ENCODE measurements at regions not wholly inside any gene's neighbourhood (a gene's known extent, or its start where the extent isn't known, plus 50 kb on each side); places are given as distances from the start of the nearest gene placed in this dataset.

GRCh38 chr12:14281539-14281938 is 83.9 kb upstream of the ATF7IP start:
- CTCF ChIA-PET: interaction anchor here (1.4 kb wide), 1 partner anchor 9 kb away, joined by 3 read pairs; no protein-coding TSS in a partner anchor
- H3K4me1 Mint-ChIP-seq (ENCODE audit: low read depth): peaks cover 3% of the 10 kb centered on the region
- no peaks in the 10 kb centered on the region for H3K27me3 Mint-ChIP-seq
- no peak overlapping the region for H3K27ac Mint-ChIP-seq
- DNase-seq: no peak
- no peak for TF ChIP-seq CTCF (IDR thresholded peaks at IDR 0.05)
- intact Hi-C loops (cut with micrococcal nuclease): no loop called here
- ATAC-seq: no peak
- POLR2A ChIA-PET: no interaction called here
- no peak overlapping the region for H3K4me3 Mint-ChIP-seq
- peaks cover 5% of the 10 kb centered on the region for H3K36me3 Mint-ChIP-seq (ENCODE audit: low read depth)
- H3K9me3 Mint-ChIP-seq: peaks cover 13% of the 10 kb centered on the region

DNA sequence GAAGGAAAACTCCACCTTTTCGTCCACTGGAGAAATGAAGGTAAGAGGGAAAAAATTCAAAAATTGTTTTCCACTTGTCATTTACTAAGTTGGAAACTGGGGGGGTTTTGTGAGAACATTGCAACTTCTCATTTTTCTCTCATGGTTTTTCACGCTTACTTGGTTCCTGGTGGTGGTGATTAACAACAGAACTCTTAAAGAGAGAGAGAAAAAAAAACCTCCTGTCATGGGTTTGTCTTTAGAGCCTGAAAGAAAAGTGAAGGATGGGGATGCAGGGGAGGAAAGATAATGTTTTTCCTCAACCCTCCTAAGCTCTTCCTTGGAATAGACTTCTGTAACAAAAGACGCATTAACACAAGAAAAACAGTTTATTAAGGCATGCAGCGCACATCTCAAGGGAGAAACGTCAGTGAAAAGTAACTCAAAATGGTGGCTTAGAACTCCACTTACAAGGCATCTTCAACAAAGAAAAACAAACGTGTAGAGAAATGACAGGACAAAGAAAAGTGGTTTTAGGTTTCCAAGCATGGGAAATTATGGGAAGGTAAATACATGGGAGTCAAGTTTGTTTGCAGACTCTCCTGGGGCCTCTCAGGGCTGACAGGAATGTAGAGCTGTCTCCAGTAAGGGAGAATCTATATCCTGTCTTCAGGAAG is 81.9 kb upstream of the ATF7IP start:
- intact Hi-C loops (cut with micrococcal nuclease): no loop called here

DNA sequence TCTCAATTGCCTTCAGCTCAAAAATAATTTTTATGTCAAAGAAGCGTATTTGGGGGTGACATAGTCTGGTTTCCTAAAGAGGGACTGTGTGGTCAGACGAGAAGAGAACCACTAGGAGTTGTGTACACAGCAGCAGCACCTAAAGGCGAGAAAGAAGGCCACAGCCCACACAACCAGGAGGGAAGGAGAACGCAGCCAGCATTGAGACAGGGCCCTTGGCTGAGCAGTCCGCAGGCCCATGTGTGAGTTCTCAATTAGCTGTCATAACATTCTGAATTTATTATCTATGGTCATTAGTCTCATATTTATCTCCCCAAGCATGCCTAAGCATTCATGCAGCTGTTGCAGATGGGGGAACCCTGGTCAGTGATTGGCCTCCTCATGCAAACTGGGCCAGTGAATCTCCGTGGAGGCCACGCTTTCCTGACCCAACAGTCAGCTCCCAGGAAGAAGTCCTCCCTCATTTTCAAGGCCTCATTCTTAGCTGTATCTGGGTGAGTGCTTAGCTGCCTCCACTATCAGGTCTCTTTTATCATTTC is 81.2 kb upstream of the ATF7IP start:
- Mint-ChIP-seq H3K27ac (no peak overlapping the region), H3K9me3 (peaks cover 17% of the 10 kb centered on the region), H3K27me3 (no peaks in the 10 kb centered on the region), H3K36me3 (ENCODE audit: low read depth) (peaks cover 5% of the 10 kb centered on the region), H3K4me1 (ENCODE audit: low read depth) (peaks cover 3% of the 10 kb centered on the region), H3K4me3 (no peak overlapping the region)
- DNase-seq: no peak
- CTCF ChIA-PET: interaction anchor here (0.7 kb wide), 1 partner anchor 21 kb away, joined by 3 read pairs; no protein-coding TSS in a partner anchor
- ATAC-seq: no peak
- POLR2A ChIA-PET: no interaction called here
- intact Hi-C loops (cut with micrococcal nuclease): no loop called here
- TF ChIP-seq CTCF (IDR thresholded peaks at IDR 0.05): no peak

More for the DNA sequence above, 81.9 kb upstream of the ATF7IP start:
- DNase-seq (no peak), ATAC-seq (no peak)
- H3K36me3 Mint-ChIP-seq (ENCODE audit: low read depth): peaks cover 5% of the 10 kb centered on the region
- H3K9me3 Mint-ChIP-seq: peaks cover 13% of the 10 kb centered on the region
- no peaks in the 10 kb centered on the region for H3K27me3 Mint-ChIP-seq
- POLR2A ChIA-PET: no interaction called here
- no peak overlapping the region for H3K4me3 Mint-ChIP-seq
- H3K27ac Mint-ChIP-seq: no peak overlapping the region
- CTCF ChIA-PET: no interaction called here
- no peak for TF ChIP-seq CTCF (IDR thresholded peaks at IDR 0.05)
- H3K4me1 Mint-ChIP-seq (ENCODE audit: low read depth): peaks cover 3% of the 10 kb centered on the region

GRCh38 chr12:14289601-14290000 is 75.9 kb upstream of the ATF7IP start:
- peaks cover 14% of the 10 kb centered on the region for H3K9me3 Mint-ChIP-seq
- ChIA-PET CTCF (interaction anchor here (0.9 kb wide), 1 partner anchor 86 kb away, joined by 3 read pairs; no protein-coding TSS in a partner anchor), POLR2A (no interaction called here)

More at GRCh38 chr12:14289601-14290000, 75.9 kb upstream of the ATF7IP start:
- intact Hi-C loops (cut with micrococcal nuclease): no loop called here
- TF ChIP-seq CTCF (IDR thresholded peaks at IDR 0.05): no peak
- H3K27me3 Mint-ChIP-seq: no peaks in the 10 kb centered on the region
- H3K4me3 Mint-ChIP-seq: no peak overlapping the region
- H3K36me3 Mint-ChIP-seq (ENCODE audit: low read depth): no peaks in the 10 kb centered on the region
- H3K4me1 Mint-ChIP-seq (ENCODE audit: low read depth): peaks cover 4% of the 10 kb centered on the region
- ATAC-seq: no peak
- no peak overlapping the region for H3K27ac Mint-ChIP-seq
- no peak for DNase-seq

Measured in activated CD8-positive, alpha-beta T cell treated with anti-CD3 and anti-CD28 coated beads for 36 hours (primary cell).